ENCODE measurements at regions not wholly inside any gene's neighbourhood (a gene's known extent, or its start where the extent isn't known, plus 50 kb on each side); places are given as distances from the start of the nearest gene placed in this dataset.

DNA sequence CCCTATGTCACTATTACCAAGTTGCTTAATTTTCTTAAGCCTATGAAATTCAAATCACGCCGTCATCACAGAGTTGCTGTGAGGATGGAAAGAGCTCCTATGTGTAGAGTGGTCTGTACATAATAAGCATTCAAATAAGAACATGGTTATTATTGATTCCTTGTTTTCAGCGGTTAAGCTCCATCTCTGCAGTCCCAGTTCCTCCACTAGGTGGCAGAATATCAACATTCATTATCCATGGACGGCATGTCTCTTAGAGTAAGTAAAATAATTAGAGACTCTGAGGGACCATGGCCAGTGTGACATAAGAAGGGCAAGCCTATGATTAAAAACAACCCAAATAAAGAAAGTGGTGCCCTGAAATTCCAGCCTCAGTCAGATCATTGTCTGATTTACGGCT lies 132.5 kb upstream of the NHS start:
- no peaks in the 10 kb centered on the region for H3K9me3 Mint-ChIP-seq (ENCODE audit: low read depth, unreplicated experiment)
- intact Hi-C loops (cut with micrococcal nuclease; ENCODE audit: unreplicated experiment), result loop anchor here (1.0 to 10.0 kb wide), 5 partner anchors 80 to 448 kb away; partner anchors contain the start of gene NHS
- no peak overlapping the region for H3K27ac Mint-ChIP-seq (ENCODE audit: unreplicated experiment)
- peaks cover 15% of the 10 kb centered on the region for H3K27me3 Mint-ChIP-seq (ENCODE audit: unreplicated experiment)
- CTCF ChIA-PET, result interaction anchor here (0.6 to 2.9 kb wide), 4 partner anchors 131 to 447 kb away, joined by 3 to 23 read pairs (median 6); no protein-coding TSS in a partner anchor
- peak; percentile 62 for DNase-seq
- H3K4me1 Mint-ChIP-seq (ENCODE audit: low read depth, unreplicated experiment), result no peaks in the 10 kb centered on the region
- TF ChIP-seq, protein P1, sequence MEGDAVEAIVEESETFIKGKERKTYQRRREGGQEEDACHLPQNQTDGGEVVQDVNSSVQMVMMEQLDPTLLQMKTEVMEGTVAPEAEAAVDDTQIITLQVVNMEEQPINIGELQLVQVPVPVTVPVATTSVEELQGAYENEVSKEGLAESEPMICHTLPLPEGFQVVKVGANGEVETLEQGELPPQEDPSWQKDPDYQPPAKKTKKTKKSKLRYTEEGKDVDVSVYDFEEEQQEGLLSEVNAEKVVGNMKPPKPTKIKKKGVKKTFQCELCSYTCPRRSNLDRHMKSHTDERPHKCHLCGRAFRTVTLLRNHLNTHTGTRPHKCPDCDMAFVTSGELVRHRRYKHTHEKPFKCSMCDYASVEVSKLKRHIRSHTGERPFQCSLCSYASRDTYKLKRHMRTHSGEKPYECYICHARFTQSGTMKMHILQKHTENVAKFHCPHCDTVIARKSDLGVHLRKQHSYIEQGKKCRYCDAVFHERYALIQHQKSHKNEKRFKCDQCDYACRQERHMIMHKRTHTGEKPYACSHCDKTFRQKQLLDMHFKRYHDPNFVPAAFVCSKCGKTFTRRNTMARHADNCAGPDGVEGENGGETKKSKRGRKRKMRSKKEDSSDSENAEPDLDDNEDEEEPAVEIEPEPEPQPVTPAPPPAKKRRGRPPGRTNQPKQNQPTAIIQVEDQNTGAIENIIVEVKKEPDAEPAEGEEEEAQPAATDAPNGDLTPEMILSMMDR (IDR thresholded peaks at IDR 0.05; ENCODE audit: unreplicated experiment), result peak; percentile 41
- BruUV-seq (replicated peaks), result no TSS peak
- H3K4me3 Mint-ChIP-seq (ENCODE audit: low read depth, unreplicated experiment), result no peak overlapping the region
- no peaks in the 10 kb centered on the region for H3K36me3 Mint-ChIP-seq (ENCODE audit: insufficient read depth, unreplicated experiment)

DNA sequence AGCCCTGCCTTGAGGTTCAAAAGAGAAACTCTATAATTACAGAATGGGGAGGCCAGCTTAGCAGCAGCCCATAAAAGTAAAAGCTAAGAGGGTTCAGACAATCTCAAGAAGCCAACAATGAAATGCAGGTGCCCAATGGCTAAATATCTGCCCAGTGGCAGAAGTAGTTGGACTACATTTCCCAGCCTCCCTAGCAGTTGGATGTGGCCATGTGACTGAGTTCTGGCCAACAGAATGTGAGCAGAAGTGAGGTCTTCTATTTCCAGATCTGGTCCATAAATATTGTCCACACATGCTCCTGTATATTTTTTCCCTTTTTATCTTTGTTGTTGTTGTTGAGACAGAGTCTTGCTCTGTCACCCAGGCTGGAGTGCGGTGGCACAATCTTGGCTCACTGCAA lies 127.9 kb upstream of the NHS start:
- Mint-ChIP-seq H3K27ac (ENCODE audit: unreplicated experiment) (no peak overlapping the region), H3K4me1 (ENCODE audit: low read depth, unreplicated experiment) (no peaks in the 10 kb centered on the region), H3K27me3 (ENCODE audit: unreplicated experiment) (no peaks in the 10 kb centered on the region), H3K9me3 (ENCODE audit: low read depth, unreplicated experiment) (no peaks in the 10 kb centered on the region), H3K4me3 (ENCODE audit: low read depth, unreplicated experiment) (no peak overlapping the region), H3K36me3 (ENCODE audit: insufficient read depth, unreplicated experiment) (no peaks in the 10 kb centered on the region)
- no TSS peak for BruUV-seq (replicated peaks)
- CTCF ChIA-PET, result no interaction called here
- DNase-seq, result no peak
- TF ChIP-seq, protein P1 (IDR thresholded peaks at IDR 0.05; ENCODE audit: unreplicated experiment), result no peak
- intact Hi-C loops (cut with micrococcal nuclease; ENCODE audit: unreplicated experiment), result loop anchor here (10.0 kb wide), 1 partner anchor 258 kb away; no protein-coding TSS in a partner anchor

DNA sequence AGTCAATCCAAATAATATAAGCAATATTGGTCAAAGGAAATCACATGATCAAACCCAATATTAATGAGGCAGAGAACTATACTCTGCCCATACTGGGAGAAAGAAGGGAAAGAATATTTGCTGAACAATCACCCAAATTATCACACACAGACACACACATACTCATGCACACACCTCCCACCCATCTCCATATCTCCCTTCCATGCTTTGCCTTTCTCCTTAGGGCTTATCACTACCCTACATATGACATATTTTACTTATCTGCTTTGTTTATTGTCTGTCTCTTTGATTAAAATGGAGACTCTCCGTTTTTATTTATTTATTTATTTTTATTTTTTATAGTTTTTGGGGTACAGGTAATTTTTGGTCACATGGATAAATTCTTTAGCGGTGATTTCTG lies 112.9 kb upstream of the NHS start:
- TF ChIP-seq, protein P1 (IDR thresholded peaks at IDR 0.05; ENCODE audit: unreplicated experiment), result no peak
- H3K36me3 Mint-ChIP-seq (ENCODE audit: insufficient read depth, unreplicated experiment), result no peaks in the 10 kb centered on the region
- H3K9me3 Mint-ChIP-seq (ENCODE audit: low read depth, unreplicated experiment), result peaks cover 8% of the 10 kb centered on the region
- no TSS peak for BruUV-seq (replicated peaks)
- no peak overlapping the region for H3K4me3 Mint-ChIP-seq (ENCODE audit: low read depth, unreplicated experiment)
- intact Hi-C loops (cut with micrococcal nuclease; ENCODE audit: unreplicated experiment), result no loop called here
- DNase-seq, result no peak
- no peak overlapping the region for H3K27ac Mint-ChIP-seq (ENCODE audit: unreplicated experiment)
- peaks cover 9% of the 10 kb centered on the region for H3K27me3 Mint-ChIP-seq (ENCODE audit: unreplicated experiment)
- H3K4me1 Mint-ChIP-seq (ENCODE audit: low read depth, unreplicated experiment), result no peaks in the 10 kb centered on the region
- CTCF ChIA-PET, result no interaction called here

DNA sequence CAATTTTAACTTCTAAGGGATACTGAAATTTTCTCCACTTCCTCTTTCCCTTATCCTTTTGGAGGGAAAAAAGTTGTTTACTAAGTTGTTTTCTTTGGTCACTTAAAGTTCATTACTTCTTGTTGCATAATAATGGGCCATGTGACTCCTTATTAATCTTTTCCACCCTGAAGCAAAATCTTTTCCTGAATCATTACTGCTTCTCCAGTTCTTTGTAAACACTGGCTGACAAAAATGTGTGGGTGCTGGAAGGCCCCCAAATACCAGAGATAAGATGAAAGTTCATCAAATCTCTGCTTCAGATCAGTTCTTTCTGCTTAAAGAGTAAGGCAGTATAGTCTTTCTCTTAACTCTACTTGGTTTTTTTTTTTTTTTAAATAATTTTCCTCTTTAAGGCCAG lies 108.9 kb upstream of the NHS start:
- H3K9me3 Mint-ChIP-seq (ENCODE audit: low read depth, unreplicated experiment), result peaks cover 8% of the 10 kb centered on the region
- no peak overlapping the region for H3K27ac Mint-ChIP-seq (ENCODE audit: unreplicated experiment)
- H3K27me3 Mint-ChIP-seq (ENCODE audit: unreplicated experiment), result no peaks in the 10 kb centered on the region
- intact Hi-C loops (cut with micrococcal nuclease; ENCODE audit: unreplicated experiment), result no loop called here
- BruUV-seq (replicated peaks), result no TSS peak
- no peaks in the 10 kb centered on the region for H3K4me1 Mint-ChIP-seq (ENCODE audit: low read depth, unreplicated experiment)
- H3K4me3 Mint-ChIP-seq (ENCODE audit: low read depth, unreplicated experiment), result no peak overlapping the region
- no peak for DNase-seq
- TF ChIP-seq, protein P1 (IDR thresholded peaks at IDR 0.05; ENCODE audit: unreplicated experiment), result no peak
- no peaks in the 10 kb centered on the region for H3K36me3 Mint-ChIP-seq (ENCODE audit: insufficient read depth, unreplicated experiment)
- CTCF ChIA-PET, result no interaction called here
